Liver (tissue), 8 donors: ENCODE measurements at regions not wholly inside any gene's neighbourhood (a gene's known extent, or its start where the extent isn't known, plus 50 kb on each side); places are given as distances from the start of the nearest gene placed in this dataset.

ENCODE experiments used
- DNase-seq: peaks from one replicate; pipeline ENCODE4 v3.0.0-alpha.2; 2017; ENCODE audit warnings: low spot score
- H3K27ac ChIP-seq, 2 donors: one replicate each; pipeline ENCODE4 v1.7.0; 2013; ENCODE audit warnings: inconsistent platforms in 2 of 2, low read length in 2 of 2, control low read depth in 1 of 2, low read depth in 1 of 2, mild to moderate bottlenecking in 1 of 2
- H3K27me3 ChIP-seq, 4 donors: one replicate each; pipeline versions ENCODE4 v1.6.1 to v1.7.0; 2013; ENCODE audit warnings: low read length in 3 of 4, inconsistent platforms in 1 of 4, mild to moderate bottlenecking in 1 of 4, moderate library complexity in 1 of 4; ENCODE audit not compliant: control insufficient read depth in 4 of 4, insufficient read depth in 4 of 4
- H3K36me3 ChIP-seq, 4 donors: one replicate each; pipeline versions ENCODE4 v1.6.1 to v1.7.0; 2013; ENCODE audit warnings: low read length in 3 of 4, mild to moderate bottlenecking in 3 of 4, low read depth in 1 of 4, moderate library complexity in 1 of 4; ENCODE audit not compliant: control insufficient read depth in 4 of 4, insufficient read depth in 3 of 4
- H3K4me1 ChIP-seq, 4 donors: one replicate each; pipeline versions ENCODE4 v1.6.1 to v1.7.0; 2013; ENCODE audit warnings: low read length in 3 of 4, mild to moderate bottlenecking in 3 of 4, moderate library complexity in 1 of 4; ENCODE audit not compliant: control insufficient read depth in 4 of 4, insufficient read depth in 4 of 4
- H3K4me3 ChIP-seq, 3 donors: one replicate each; pipeline versions ENCODE4 v1.6.1 to v1.7.0; 2013; ENCODE audit warnings: low read length in 3 of 3, control low read depth in 1 of 3, low read depth in 1 of 3, mild to moderate bottlenecking in 1 of 3
- H3K9ac ChIP-seq, 2 donors: one replicate each; pipeline ENCODE4 v1.7.0; 2013; ENCODE audit warnings: low read length in 2 of 2, mild to moderate bottlenecking in 2 of 2, moderate library complexity in 2 of 2, control low read depth in 1 of 2, low read depth in 1 of 2
- H3K9me3 ChIP-seq, 4 donors: one replicate each; pipeline versions ENCODE4 v1.6.1 to v1.7.0; 2013; ENCODE audit warnings: low read length in 3 of 4; ENCODE audit not compliant: control insufficient read depth in 4 of 4
- EGR1 ChIP-seq, 2 donors: IDR thresholded peaks; 2 replicates each; pipeline ENCODE4 v1.6.1; 2016 to 2018; ENCODE audit warnings: antibody characterized with exemption in 2 of 2, low read depth in 2 of 2
- FOXA1 ChIP-seq: IDR thresholded peaks from 2 replicates; pipeline ENCODE4 v1.6.1; 2016; ENCODE audit warnings: antibody characterized with exemption
- FOXA2 ChIP-seq: IDR thresholded peaks from 2 replicates; pipeline ENCODE4 v1.6.1; 2016; ENCODE audit warnings: antibody characterized with exemption
- GABPA ChIP-seq, 2 donors: IDR thresholded peaks in 1 of 2; conservative IDR thresholded peaks in 1 of 2; 2 replicates each; pipeline ENCODE4 v1.6.1; 2016; ENCODE audit warnings: antibody characterized with exemption in 2 of 2, mild to moderate bottlenecking in 1 of 2, moderate library complexity in 1 of 2
- HNF4A ChIP-seq, 2 donors: conservative IDR thresholded peaks; 2 replicates each; pipeline ENCODE4 v1.6.1; 2016; ENCODE audit warnings: antibody characterized with exemption in 2 of 2, mild to moderate bottlenecking in 2 of 2
- HNF4G ChIP-seq: IDR thresholded peaks from 2 replicates; pipeline ENCODE4 v1.6.1; 2016; ENCODE audit warnings: antibody characterized with exemption
- JUND ChIP-seq, 2 donors: IDR thresholded peaks; 2 replicates each; pipeline ENCODE4 v1.6.1; 2016; ENCODE audit warnings: antibody characterized with exemption in 2 of 2
- MAX ChIP-seq: IDR thresholded peaks from 2 replicates; pipeline ENCODE4 v1.6.1; 2016; ENCODE audit warnings: antibody characterized with exemption
- NR2F2 ChIP-seq: IDR thresholded peaks from 2 replicates; pipeline ENCODE4 v1.6.1; 2016; ENCODE audit warnings: antibody characterized with exemption
- RAD21 ChIP-seq, 2 donors: IDR thresholded peaks; 2 replicates each; pipeline ENCODE4 v1.6.1; 2016; ENCODE audit warnings: antibody characterized with exemption in 2 of 2, mild to moderate bottlenecking in 2 of 2
- REST ChIP-seq: IDR thresholded peaks from 2 replicates; pipeline ENCODE4 v1.6.1; 2016; ENCODE audit warnings: antibody characterized with exemption, mild to moderate bottlenecking
- RXRA ChIP-seq, 2 donors: IDR thresholded peaks; 2 replicates each; pipeline ENCODE4 v1.6.1; 2017 to 2018; ENCODE audit warnings: antibody characterized with exemption in 2 of 2, mild to moderate bottlenecking in 1 of 2
- SP1 ChIP-seq: IDR thresholded peaks from 2 replicates; pipeline ENCODE4 v1.6.1; 2018; ENCODE audit warnings: antibody characterized with exemption, mild to moderate bottlenecking
- YY1 ChIP-seq: IDR thresholded peaks from 2 replicates; pipeline ENCODE4 v1.6.1; 2016; ENCODE audit warnings: antibody characterized with exemption, mild to moderate bottlenecking
- WGBS: extraction: QIAGEN DNeasy Blood & Tissue Kit; methylation state at CpG from one replicate; pipeline ENCODE4 v1.1.7; 2013; 5-methylcytosine and 5-hydroxymethylcytosine counted together
- TF ChIP-seq, protein P1 (sequence below): IDR thresholded peaks from 2 replicates; pipeline ENCODE4 v1.6.1; 2016; ENCODE audit warnings: antibody characterized with exemption
- TF ChIP-seq, protein P2 (sequence below): fragments of 150-350 bp; IDR thresholded peaks from 2 replicates; pipeline ENCODE4 v1.5.1; 2017; ENCODE audit warnings: improper control_type of control experiment, low read depth, low read length; ENCODE audit not compliant: missing input control
- TF ChIP-seq, protein P3 (sequence below): IDR thresholded peaks from 2 replicates; pipeline ENCODE4 v1.6.1; 2016; ENCODE audit warnings: antibody characterized with exemption
- donor health status: healthy.
- donor health status: healthy.
- donor health status: healthy.
- donor health status: healthy.
- donor health status: healthy.

DNA sequence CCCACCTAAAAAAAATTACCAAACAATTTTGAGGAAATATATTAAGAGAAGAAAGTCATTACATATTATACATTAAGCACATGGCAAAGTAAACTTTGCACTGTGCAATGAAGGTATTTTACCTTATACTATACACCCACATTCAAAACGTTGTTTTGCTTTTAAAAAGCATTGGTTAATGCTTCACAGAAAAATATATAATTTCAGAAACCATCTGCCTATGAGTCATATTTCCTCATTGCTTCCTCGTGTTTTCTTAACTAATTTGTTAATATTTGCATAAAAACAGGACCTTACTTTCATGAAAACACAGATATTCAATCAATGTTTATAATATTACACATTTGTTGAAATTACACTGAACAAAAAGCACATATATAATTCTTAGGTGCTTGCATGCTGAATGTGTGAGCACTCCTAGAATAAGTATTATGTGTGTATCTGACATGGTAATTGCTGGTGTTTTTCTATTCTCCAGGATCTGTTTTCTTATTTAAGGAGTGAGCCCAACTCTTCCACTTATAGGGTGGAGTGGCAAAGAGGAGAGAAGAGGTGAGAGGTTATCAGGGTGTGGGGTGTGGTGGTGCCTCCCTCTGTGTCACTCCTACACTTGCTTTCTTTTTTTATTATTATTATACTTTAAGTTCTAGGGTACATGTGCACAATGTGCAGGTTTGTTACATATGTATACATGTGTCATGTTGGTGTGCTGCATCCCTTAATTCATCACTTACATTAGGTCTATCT, 95.1 kb upstream of the IQCM start (continued):
- no peak for TF ChIP-seq REST
- no peak for TF ChIP-seq FOXA2
- TF ChIP-seq HNF4G = no peak
- no peak for TF ChIP-seq RAD21 (IDR thresholded peaks at IDR 0.05)
- no peak for TF ChIP-seq MAX
- TF ChIP-seq RXRA (IDR thresholded peaks at IDR 0.05) = no peak
- TF ChIP-seq, protein P1, sequence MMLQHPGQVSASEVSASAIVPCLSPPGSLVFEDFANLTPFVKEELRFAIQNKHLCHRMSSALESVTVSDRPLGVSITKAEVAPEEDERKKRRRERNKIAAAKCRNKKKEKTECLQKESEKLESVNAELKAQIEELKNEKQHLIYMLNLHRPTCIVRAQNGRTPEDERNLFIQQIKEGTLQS = no peak
- no peak for TF ChIP-seq NR2F2
- no peak for TF ChIP-seq FOXA1
- TF ChIP-seq YY1 = no peak
- no peak for TF ChIP-seq HNF4A (conservative IDR thresholded peaks at IDR 0.05)
- TF ChIP-seq EGR1 (IDR thresholded peaks at IDR 0.05; ENCODE audit: low read depth in 2 of 2) = no peak

- H3K27me3 ChIP-seq = no peaks in the 10 kb centered on the region
- 89% methylated on average over 5 of the region's 5 CpGs for WGBS
- H3K9ac ChIP-seq = no peak overlapping the region
- no peaks in the 10 kb centered on the region for H3K4me1 ChIP-seq
- TF ChIP-seq SP1 (no peak), MAX (no peak), FOXA2 (no peak), FOXA1 (no peak), GABPA (IDR thresholded peaks at IDR 0.05 in 1 of 2, conservative IDR thresholded peaks at IDR 0.05 in 1 of 2) (no peak), HNF4G (no peak), RAD21 (IDR thresholded peaks at IDR 0.05) (no peak), JUND (IDR thresholded peaks at IDR 0.05) (no peak), REST (no peak), RXRA (IDR thresholded peaks at IDR 0.05) (no peak), EGR1 (IDR thresholded peaks at IDR 0.05; ENCODE audit: low read depth in 2 of 2) (no peak), NR2F2 (no peak)
- TF ChIP-seq, protein P2, sequence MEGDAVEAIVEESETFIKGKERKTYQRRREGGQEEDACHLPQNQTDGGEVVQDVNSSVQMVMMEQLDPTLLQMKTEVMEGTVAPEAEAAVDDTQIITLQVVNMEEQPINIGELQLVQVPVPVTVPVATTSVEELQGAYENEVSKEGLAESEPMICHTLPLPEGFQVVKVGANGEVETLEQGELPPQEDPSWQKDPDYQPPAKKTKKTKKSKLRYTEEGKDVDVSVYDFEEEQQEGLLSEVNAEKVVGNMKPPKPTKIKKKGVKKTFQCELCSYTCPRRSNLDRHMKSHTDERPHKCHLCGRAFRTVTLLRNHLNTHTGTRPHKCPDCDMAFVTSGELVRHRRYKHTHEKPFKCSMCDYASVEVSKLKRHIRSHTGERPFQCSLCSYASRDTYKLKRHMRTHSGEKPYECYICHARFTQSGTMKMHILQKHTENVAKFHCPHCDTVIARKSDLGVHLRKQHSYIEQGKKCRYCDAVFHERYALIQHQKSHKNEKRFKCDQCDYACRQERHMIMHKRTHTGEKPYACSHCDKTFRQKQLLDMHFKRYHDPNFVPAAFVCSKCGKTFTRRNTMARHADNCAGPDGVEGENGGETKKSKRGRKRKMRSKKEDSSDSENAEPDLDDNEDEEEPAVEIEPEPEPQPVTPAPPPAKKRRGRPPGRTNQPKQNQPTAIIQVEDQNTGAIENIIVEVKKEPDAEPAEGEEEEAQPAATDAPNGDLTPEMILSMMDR = no peak
- TF ChIP-seq, protein P3, sequence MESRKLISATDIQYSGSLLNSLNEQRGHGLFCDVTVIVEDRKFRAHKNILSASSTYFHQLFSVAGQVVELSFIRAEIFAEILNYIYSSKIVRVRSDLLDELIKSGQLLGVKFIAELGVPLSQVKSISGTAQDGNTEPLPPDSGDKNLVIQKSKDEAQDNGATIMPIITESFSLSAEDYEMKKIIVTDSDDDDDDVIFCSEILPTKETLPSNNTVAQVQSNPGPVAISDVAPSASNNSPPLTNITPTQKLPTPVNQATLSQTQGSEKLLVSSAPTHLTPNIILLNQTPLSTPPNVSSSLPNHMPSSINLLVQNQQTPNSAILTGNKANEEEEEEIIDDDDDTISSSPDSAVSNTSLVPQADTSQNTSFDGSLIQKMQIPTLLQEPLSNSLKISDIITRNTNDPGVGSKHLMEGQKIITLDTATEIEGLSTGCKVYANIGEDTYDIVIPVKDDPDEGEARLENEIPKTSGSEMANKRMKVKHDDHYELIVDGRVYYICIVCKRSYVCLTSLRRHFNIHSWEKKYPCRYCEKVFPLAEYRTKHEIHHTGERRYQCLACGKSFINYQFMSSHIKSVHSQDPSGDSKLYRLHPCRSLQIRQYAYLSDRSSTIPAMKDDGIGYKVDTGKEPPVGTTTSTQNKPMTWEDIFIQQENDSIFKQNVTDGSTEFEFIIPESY = no peak
- TF ChIP-seq, protein P1 = no peak
- H3K36me3 ChIP-seq = no peaks in the 10 kb centered on the region
- no peak overlapping the region for H3K27ac ChIP-seq
- no peak for DNase-seq
- H3K9me3 ChIP-seq = no peaks in the 10 kb centered on the region
- no peak overlapping the region for H3K4me3 ChIP-seq
Measured at GRCh38 chr4:149911354-149911753, 95.7 kb upstream of the IQCM start.
